ENCODE measurements at regions not wholly inside any gene's neighbourhood (a gene's known extent, or its start where the extent isn't known, plus 50 kb on each side); places are given as distances from the start of the nearest gene placed in this dataset.

DNA sequence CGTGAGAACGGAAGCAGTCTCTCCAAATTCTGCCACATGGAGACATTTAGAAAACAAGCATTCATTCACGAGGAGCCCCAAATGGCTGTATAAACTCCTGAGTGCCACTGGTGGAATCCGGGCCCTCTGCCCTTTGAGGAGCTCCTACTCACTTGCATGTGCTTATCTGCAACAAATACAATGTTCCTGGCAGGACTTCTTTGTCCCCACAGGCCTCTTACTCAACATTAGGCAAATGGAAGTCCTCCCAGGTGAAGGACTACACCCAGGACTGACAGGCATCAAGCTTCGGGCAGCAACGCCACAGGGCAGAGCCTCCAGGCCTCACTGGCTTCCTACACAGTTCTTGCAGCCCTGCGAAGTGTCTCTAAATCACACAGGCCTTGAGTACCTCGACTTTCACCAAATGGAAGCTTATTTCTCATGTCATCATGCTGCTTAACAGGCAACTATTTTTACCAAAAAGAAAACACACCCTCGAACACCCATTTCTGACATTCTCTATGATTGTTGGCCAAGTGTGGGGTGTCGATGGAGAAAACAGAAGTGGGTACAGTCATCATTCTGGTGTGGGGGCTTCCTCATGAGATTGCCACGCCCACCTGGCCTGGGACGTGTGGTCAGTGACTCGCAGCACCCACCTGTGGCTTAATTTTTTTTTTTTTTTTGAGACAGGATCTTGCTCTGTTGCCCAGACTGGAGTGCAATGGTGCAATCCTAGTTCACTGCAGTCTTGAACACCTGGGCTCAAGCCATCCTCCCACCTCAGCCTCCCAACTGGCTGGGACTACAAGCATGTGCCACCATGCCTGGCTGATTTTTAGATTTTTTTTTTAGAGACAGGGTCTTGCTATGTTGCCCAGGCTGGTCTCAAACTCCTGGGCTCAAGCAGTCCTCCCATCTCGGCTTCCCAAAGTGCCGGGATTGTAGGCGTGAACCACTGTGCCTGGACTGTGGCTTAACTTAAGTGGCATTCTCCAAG is 186.8 kb upstream of the GLI2 start:
- DNase-seq (ENCODE audit: low read depth in 2 of 2), result no peak

- no peak for DNase-seq (ENCODE audit: low read depth in 2 of 2)
Observed at GRCh38 chr2:120549841-120550240, 185.8 kb upstream of the GLI2 start.

- DNase-seq (ENCODE audit: low read depth in 2 of 2), result no peak
Observed at GRCh38 chr2:120550282-120550681, 185.4 kb upstream of the GLI2 start.

GRCh38 chr2:120550893-120551446 is 184.7 kb upstream of the GLI2 start:
- DNase-seq (ENCODE audit: low read depth in 2 of 2), result no peak

GRCh38 chr2:120551522-120551921 is 184.1 kb upstream of the GLI2 start:
- DNase-seq (ENCODE audit: low read depth in 2 of 2), result no peak

GRCh38 chr2:120552079-120552478 is 183.6 kb upstream of the GLI2 start:
- DNase-seq (ENCODE audit: low read depth in 2 of 2), result no peak

DNA sequence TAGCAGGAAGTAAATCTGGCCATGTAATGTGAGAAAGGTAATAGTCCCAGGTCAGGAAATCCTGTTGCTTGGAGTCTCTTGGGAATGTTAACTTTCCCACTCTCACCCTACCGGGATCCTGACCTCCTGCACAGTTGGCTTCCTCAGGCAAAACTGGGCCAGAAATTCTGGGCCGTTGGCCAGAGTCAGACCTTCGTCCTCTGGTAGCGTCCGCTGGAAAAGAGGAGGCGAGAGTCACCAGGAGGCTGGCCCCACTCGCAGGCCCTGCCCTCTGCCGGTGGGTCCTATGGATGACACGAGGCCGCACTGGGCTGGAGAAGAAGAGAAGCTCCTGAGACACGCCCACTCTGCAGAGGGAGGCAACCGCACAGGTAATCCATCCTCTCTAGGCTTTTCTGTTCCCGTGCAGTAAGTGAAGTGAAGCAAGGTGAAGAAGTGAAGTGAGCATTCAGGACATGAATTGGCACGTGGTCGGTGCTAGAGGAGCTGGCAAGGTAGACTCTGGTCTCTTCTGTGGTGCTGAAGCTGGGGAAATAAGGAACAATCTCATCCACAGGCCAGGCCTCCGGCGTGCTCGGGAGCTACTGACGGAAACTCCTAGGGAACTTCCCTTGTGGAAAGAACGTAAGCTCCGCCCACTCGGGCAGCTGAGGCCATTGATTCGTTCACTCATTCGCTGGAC is 182.7 kb upstream of the GLI2 start:
- no peak for DNase-seq (ENCODE audit: low read depth in 2 of 2)

DNA sequence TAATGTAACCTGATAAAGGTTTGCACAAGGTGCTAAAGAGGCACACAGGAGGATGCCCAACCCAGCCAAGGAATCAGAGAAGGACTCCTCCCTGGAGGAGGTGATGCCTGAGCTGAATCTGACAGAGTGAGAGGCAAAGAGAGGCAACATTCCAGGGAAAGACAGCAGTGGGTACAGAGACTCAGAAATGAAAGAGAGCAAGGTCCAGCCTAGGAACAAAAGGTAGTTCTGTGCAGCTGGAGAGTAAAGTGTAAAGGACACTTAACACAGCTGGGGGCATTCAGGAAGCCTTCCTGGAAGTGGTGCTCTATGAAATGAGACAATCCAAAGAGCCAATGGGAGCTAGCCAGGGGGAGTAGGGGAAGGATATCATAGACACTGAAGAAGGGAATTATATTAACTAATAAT is 181.0 kb upstream of the GLI2 start:
- DNase-seq (ENCODE audit: low read depth in 2 of 2), result no peak

- no peak for DNase-seq (ENCODE audit: low read depth in 2 of 2)
Observed at GRCh38 chr2:120555092-120555491, 180.6 kb upstream of the GLI2 start.

GRCh38 chr2:120556911-120557310 is 178.8 kb upstream of the GLI2 start:
- DNase-seq (ENCODE audit: low read depth in 2 of 2), result no peak

GRCh38 chr2:120558847-120559246 is 176.8 kb upstream of the GLI2 start:
- no peak for DNase-seq (ENCODE audit: low read depth in 2 of 2)

DNA sequence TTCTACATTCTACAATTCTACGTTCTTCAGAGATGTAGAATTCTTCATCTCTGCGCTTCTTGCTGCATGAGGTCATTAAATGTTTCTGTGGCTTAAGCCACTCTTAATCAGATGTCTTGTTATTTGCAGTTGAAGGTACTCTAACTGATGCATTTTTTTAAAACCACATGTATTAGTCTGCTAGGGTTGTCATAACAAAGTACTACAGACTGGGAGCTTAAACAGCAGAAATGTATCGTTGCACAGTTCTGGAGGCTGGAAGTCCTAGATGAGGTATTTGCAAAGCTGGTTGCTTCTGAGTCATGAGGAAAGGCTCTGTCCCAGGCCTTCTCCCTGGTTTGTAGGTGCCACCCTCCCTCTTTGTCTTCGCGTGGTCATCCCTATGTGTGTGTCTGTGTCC is 176.3 kb upstream of the GLI2 start:
- DNase-seq (ENCODE audit: low read depth in 2 of 2), result no peak

DNA sequence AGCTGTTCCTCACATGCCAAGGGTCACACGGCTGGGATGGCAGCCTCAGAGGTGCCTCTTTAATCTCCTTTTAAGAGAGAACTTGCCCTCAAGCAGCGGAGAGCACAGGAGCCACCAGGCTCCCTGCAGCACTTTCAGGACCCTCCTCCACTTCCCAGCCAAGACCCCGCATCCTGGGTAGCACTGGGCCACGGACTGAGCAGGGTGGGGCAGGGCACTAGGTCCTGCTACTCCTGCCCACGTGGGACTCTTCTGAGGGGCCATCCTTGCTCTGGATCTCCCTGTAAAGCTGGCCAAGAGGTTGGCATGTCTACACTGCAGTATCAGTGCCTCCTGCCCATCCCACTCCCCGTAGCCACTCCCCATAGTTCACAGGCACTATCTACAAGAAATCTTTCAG is 175.3 kb upstream of the GLI2 start:
- no peak for DNase-seq (ENCODE audit: low read depth in 2 of 2)

- DNase-seq (ENCODE audit: low read depth in 2 of 2), result no peak
Observed at GRCh38 chr2:120561379-120562035, 174.2 kb upstream of the GLI2 start.

- DNase-seq (ENCODE audit: low read depth in 2 of 2), result no peak
Observed at GRCh38 chr2:120562218-120563005, 173.3 kb upstream of the GLI2 start.

GRCh38 chr2:120563616-120564015 is 172.1 kb upstream of the GLI2 start:
- no peak for DNase-seq (ENCODE audit: low read depth in 2 of 2)

- DNase-seq (ENCODE audit: low read depth in 2 of 2), result no peak
Observed at GRCh38 chr2:120564213-120565094, 171.2 kb upstream of the GLI2 start.

- no peak for DNase-seq (ENCODE audit: low read depth in 2 of 2)
Observed at GRCh38 chr2:120565095-120565460, 170.6 kb upstream of the GLI2 start.

GRCh38 chr2:120565929-120566328 is 169.7 kb upstream of the GLI2 start:
- no peak for DNase-seq (ENCODE audit: low read depth in 2 of 2)

DNA sequence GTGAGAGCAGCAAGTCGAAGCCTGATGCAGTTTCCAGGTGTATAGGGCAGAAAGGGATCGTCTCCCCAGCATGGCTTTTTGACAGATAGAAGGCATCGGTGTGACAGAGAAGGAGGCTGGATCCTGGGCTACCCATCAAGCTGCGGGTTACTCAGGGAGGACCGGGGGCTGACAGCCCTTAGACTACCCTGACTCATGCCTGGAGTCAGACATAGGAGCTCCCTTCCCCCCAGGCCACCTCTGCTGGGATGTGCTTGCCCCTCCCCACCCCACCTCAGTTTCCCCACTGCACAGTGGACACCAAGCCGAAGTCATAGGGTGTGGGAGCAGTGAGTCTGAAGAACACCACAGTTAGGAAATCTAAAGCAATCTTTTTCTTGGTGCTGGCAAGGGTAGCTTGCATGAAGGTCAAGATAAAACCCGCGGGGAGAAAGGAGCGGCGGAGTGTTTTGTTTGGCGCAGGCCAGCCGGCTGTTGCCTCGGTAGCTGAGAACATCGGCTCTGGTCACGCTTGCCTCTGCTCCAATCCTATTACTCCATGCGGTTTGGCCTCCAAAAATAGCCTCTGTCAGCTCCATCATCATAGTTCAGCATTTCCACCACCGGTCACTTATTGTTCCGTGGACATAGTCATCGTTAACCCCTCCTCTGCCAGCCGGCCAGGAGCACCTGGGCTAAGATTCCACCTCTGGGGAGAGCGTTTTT is 169.2 kb upstream of the GLI2 start:
- no peak for DNase-seq (ENCODE audit: low read depth in 2 of 2)

Data from stimulated activated CD8-positive, alpha-beta memory T cell treated with anti-CD3 and anti-CD28 coated beads, Interleukin-7, amount 100 ng/mL, for 1 hour (primary cell).